SK-N-SH treated with all-trans-retinoic acid at 6 μM for 48 hours (cell line): ENCODE measurements at regions not wholly inside any gene's neighbourhood (a gene's known extent, or its start where the extent isn't known, plus 50 kb on each side); places are given as distances from the start of the nearest gene placed in this dataset.

Experiments
- BACH2 ChIP-seq: fragments of 250-450 bp; sonication (Bioruptor Pico); IDR thresholded peaks from 2 replicates; pipeline ENCODE4 v1.9.0; 2021; ENCODE audit warnings: mild to moderate bottlenecking, borderline replicate concordance
- OSR1 ChIP-seq: fragments of 250-450 bp; sonication (Bioruptor Pico); IDR thresholded peaks from 2 replicates; pipeline ENCODE4 v1.8.0; 2022; ENCODE audit warnings: moderate library complexity, mild to moderate bottlenecking, inconsistent platforms
- RARB ChIP-seq: fragments of 250-450 bp; sonication (Bioruptor Pico); IDR thresholded peaks from 2 replicates; pipeline ENCODE4 v1.8.0; 2021; ENCODE audit warnings: mild to moderate bottlenecking, moderate library complexity
- ZFP30 ChIP-seq: fragments of 450-650 bp; formaldehyde crosslinking; IDR thresholded peaks from 2 replicates; pipeline ENCODE4 v1.5.0; 2022; ENCODE audit warnings: mild to moderate bottlenecking, moderate library complexity
- ZNF565 ChIP-seq: fragments of 450-650 bp; formaldehyde crosslinking; conservative IDR thresholded peaks from 2 replicates; pipeline ENCODE4 v1.5.0; 2020; ENCODE audit warnings: low read depth, mild to moderate bottlenecking, moderate library complexity

- no peak for TF ChIP-seq OSR1 (CRISPR knock-in tag)
- no peak for TF ChIP-seq RARB (CRISPR knock-in tag)
- TF ChIP-seq ZNF565 (CRISPR knock-in tag) = no peak
- no peak for TF ChIP-seq BACH2
- TF ChIP-seq ZFP30 (CRISPR knock-in tag) = no peak
These were observed 295.3 kb upstream of the FOXQ1 start for GRCh38 chr6:1016329-1017302.
